GM12875 (cell line): ENCODE measurements at regions not wholly inside any gene's neighbourhood (a gene's known extent, or its start where the extent isn't known, plus 50 kb on each side); places are given as distances from the start of the nearest gene placed in this dataset.
"Not testable (repeated sequence)": the region's sequence is repeated elsewhere in the genome, so short reads cannot be mapped to it uniquely, and the experiment has no call there.

Source experiments
- H3K4me3 ChIP-seq: one replicate; pipeline ENCODE4 v1.5.1; 2011; ENCODE audit warnings: low read depth, low read length, control low read depth
- TF ChIP-seq, protein P1 (sequence below): IDR thresholded peaks from 2 replicates; pipeline ENCODE4 v1.5.1; 2011; ENCODE audit warnings: low read depth, mild to moderate bottlenecking, control low read depth, inconsistent platforms, low read length, moderate library complexity, borderline replicate concordance; ENCODE audit not compliant: insufficient read depth

DNA sequence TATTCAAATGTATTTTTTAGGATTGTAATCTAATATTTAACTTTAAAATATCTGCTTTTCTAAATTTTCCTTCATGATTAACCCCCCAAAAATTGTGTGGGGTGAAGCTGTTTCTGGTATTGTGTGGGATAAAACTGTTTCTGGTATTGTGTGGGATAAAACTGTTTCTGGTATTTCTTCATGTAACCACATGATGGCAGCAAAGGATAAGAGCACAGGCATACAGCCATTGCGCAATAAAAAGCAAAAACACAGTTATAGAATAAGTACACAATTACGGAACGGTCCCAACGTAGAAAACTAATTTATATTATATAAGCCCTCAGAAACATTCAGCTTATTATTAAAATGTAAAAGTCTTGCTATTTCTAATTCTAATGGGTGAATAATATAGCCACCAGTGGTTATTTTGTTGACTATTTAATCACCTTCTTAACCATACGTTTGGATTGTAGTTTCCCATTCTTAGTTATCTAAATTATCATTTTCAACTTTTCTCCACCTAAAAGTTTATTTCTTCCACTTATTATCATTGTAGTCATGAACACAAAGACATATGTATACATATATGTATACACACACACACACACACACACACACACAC, 333.9 kb upstream of the FSTL5 start:
- TF ChIP-seq, protein P1, sequence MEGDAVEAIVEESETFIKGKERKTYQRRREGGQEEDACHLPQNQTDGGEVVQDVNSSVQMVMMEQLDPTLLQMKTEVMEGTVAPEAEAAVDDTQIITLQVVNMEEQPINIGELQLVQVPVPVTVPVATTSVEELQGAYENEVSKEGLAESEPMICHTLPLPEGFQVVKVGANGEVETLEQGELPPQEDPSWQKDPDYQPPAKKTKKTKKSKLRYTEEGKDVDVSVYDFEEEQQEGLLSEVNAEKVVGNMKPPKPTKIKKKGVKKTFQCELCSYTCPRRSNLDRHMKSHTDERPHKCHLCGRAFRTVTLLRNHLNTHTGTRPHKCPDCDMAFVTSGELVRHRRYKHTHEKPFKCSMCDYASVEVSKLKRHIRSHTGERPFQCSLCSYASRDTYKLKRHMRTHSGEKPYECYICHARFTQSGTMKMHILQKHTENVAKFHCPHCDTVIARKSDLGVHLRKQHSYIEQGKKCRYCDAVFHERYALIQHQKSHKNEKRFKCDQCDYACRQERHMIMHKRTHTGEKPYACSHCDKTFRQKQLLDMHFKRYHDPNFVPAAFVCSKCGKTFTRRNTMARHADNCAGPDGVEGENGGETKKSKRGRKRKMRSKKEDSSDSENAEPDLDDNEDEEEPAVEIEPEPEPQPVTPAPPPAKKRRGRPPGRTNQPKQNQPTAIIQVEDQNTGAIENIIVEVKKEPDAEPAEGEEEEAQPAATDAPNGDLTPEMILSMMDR, result peak; percentile 42; the same call in 1 of the 2 replicates
- no peak overlapping the region for H3K4me3 ChIP-seq

DNA sequence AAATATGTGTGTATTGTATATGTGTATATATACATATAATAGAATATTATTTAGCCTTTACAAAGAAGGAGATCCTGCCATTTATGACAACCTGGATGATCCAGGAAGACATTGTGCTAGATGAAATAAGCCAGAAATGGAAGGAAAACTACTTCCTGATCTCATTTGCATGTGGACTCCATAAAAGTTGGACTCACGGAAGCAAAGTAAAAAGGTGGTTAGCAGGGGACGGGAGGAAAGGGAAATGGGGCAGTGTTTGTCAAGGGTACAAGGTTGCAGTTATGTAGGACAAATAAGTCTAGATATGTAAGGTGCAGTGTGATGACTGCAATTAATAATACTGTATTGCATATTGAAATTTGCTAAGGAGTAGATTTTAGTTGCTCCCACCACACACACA, 331.1 kb upstream of the FSTL5 start:
- TF ChIP-seq, protein P1, result no peak
- H3K4me3 ChIP-seq, result no peak overlapping the region

DNA sequence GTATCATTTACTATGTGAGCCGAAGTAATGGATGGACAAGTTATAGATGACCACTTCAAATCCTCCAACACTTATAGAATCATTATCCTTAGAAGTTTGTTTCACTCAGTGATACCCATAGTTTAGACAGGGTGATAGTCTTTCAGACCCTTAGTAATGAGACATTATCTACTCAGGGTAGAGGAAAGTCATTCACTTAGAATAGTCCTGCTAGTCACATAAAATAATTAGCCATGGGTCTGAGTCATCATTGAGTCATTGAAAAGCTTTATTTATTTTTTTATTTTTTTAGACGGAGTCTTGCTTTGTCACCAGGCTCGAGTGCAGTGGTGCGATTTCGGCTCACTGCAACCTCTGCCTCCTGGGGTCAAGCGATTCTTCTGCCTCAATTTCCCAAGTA, 321.7 kb upstream of the FSTL5 start:
- TF ChIP-seq, protein P1, result no peak
- no peak overlapping the region for H3K4me3 ChIP-seq

DNA sequence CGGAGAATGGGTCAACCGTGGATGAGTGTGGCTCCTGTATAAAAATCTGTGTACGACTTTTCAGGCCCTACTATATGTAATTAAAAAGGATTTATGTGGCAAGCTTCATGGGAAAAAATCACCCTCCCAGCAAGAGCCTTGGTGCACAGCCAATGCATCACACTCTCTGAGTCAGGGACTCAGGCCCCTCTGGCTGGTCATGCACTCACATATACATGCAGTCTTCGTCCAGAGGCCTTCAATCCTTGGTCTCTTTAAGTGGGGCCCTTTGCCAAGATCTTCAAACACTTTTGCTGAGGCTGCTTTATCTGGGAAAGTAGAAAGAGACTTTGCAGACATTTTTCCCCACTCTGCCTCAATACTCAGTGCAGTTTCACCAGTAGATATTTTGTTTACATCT, 311.4 kb upstream of the FSTL5 start:
- H3K4me3 ChIP-seq, result no peak overlapping the region
- TF ChIP-seq, protein P1, result no peak

DNA sequence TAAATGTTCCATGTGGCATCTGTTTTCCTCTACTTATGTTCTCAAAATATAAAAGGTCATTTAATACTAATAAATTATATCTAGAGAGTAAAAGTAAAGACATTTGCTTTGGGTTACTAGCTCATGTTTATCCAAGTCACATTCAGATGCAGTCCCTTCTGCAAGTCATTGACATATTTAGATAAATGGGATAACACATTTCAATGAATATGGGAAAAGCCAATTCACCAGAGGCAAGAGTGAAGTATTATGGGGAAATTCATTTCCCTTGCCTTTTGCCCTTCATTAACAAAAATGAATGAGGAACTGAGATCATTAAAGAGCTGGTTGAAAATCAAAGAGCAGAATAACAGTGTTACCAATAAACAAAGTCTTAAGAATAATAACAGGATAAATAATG, 306.2 kb upstream of the FSTL5 start:
- TF ChIP-seq, protein P1, result no peak

DNA sequence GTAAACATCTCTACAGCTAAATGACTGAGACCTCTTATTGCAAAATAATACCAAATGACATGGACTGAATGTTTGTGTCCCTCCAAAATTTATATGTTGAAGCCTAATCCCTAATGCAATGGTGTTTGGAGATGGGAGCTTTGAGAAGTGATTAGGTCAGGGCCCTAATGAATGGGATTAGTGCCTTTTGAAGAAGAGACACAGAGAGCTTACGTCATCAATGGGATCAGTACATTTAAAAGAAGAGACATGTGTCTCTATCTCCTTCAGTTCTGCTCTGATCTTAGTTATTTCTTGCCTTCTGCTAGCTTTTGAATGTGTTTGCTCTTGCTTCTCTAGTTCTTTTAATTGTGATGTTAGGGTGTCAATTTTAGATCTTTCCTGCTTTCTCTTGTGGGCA, 301.6 kb upstream of the FSTL5 start:
- H3K4me3 ChIP-seq, result not testable (repeated sequence)

More for the DNA sequence above, 306.2 kb upstream of the FSTL5 start:
- no peak overlapping the region for H3K4me3 ChIP-seq

DNA sequence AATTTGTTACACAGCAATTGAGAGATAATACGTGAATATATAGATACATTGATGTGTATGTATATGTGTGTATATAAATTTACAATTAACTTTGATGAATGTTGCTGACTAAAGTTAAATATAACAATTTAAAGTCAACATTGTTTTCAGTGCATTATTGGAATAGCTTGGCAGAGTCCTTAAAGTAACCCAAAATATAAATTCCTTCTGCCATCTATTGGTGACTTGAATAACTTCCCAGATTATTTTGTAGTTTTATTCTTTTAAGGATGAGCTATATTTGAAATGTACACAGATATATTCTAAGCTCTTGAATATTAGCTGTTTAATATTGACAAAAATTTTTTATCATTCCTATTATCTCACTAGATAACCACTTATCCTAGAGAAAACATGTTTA, 298.2 kb upstream of the FSTL5 start:
- H3K4me3 ChIP-seq, result no peak overlapping the region
- TF ChIP-seq, protein P1, result no peak

DNA sequence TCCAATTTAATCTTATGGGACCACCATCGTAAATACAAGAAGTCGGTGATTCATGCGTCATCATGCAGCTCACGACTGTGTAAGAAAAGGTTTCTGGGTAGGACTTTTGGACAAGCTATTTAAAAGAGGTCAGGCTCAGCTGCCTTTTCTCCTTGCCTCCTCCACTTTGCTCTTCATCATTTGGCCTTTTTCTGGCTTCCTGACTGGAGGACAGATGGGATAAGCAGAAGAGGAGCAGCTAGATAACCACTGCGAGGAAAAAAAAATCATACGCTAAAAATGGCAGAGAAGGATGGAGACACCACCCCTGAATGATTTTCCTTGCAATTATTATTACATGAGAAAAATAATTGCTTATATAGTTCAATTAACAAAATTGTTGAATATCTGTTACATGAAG, 294.3 kb upstream of the FSTL5 start:
- TF ChIP-seq, protein P1, result no peak
- no peak overlapping the region for H3K4me3 ChIP-seq
